ENCODE measurements at regions not wholly inside any gene's neighbourhood (a gene's known extent, or its start where the extent isn't known, plus 50 kb on each side); places are given as distances from the start of the nearest gene placed in this dataset.

DNA sequence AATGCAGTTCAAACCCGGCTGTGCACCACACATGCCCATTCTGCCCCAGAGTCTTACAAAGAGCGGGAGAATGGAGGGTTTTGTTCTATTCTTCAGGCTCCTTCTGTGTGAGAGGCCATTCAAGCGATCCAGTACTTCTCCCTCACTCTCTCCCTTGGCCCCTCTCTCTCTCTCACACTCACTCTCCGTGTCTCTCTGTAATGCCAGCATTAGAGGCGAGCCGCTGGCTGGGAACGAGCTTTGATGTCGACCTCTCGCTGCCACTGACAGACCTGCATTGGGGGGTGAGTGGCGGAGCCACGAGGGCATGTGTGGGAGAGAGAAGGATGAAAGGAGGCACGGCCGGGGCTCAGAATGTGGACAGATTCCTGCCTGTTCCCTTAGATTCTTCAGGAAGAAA lies 231.7 kb upstream of the ARRDC4 start:
- H3K4me3 ChIP-seq (ENCODE audit: low read depth, low read length), result no peak overlapping the region
- no peak for TF ChIP-seq CTCF (conservative IDR thresholded peaks at IDR 0.05; ENCODE audit: low read depth, low read length)
- no peak for DNase-seq (ENCODE audit: low read depth)

DNA sequence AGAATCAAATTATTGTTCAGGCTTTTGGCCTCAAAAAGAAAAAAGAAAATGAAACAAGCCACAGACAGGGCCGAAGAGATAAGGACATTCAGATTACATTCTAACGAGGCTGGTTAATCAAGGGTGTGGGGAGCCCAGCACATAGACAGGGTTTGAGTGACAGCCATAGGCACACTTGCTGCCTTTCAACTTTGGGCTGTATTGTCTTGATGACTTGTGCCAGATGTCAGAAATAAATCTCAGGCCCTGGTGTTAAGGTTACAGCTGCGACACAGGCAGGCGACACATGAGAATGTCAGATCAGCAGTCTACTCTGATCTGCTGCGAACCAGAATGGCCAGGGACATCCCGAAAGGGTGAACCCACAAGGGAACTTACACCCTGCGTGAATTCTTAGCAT lies 231.2 kb upstream of the ARRDC4 start:
- no peak overlapping the region for H3K4me3 ChIP-seq (ENCODE audit: low read depth, low read length)
- DNase-seq (ENCODE audit: low read depth), result no peak
- TF ChIP-seq CTCF (conservative IDR thresholded peaks at IDR 0.05; ENCODE audit: low read depth, low read length), result no peak

- TF ChIP-seq CTCF (conservative IDR thresholded peaks at IDR 0.05; ENCODE audit: low read depth, low read length), result no peak
- DNase-seq (ENCODE audit: low read depth), result no peak
- no peak overlapping the region for H3K4me3 ChIP-seq (ENCODE audit: low read depth, low read length)
Measured at GRCh38 chr15:97730315-97730714, 230.2 kb upstream of the ARRDC4 start.

- no peak for DNase-seq (ENCODE audit: low read depth)
- no peak for TF ChIP-seq CTCF (conservative IDR thresholded peaks at IDR 0.05; ENCODE audit: low read depth, low read length)
- no peak overlapping the region for H3K4me3 ChIP-seq (ENCODE audit: low read depth, low read length)
Measured at GRCh38 chr15:97731859-97732258, 228.6 kb upstream of the ARRDC4 start.

GRCh38 chr15:97733373-97733772 lies 227.1 kb upstream of the ARRDC4 start:
- DNase-seq (ENCODE audit: low read depth), result no peak
- no peak overlapping the region for H3K4me3 ChIP-seq (ENCODE audit: low read depth, low read length)
- TF ChIP-seq CTCF (conservative IDR thresholded peaks at IDR 0.05; ENCODE audit: low read depth, low read length), result no peak

- no peak overlapping the region for H3K4me3 ChIP-seq (ENCODE audit: low read depth, low read length)
- no peak for DNase-seq (ENCODE audit: low read depth)
- TF ChIP-seq CTCF (conservative IDR thresholded peaks at IDR 0.05; ENCODE audit: low read depth, low read length), result no peak
Measured at GRCh38 chr15:97736748-97737147, 223.8 kb upstream of the ARRDC4 start.

DNA sequence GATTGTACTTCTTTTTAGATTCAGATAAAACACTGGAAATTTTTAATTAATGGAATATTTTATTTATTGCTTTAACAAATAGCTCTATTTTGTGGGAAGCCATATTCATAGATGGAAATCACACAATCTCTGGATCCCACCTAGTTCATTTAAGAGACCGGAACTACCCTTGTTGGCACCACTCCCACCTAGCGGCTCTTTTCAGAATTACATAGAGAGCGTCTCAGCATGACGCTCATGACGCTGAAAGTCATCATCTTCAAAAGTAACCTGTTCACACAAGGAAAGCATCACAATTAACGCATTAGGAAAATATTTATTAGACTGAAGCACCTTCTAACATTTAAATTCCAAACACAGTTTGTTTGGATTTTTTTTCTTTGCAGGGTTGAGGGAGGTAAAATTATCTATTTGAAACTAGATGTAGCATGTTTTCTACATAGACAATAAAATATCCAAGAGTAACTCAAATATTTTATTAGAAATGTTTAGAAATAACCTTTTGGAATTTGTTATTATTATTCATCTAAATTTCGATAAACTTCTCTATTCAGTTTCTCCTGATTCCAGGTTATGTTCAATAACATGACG lies 214.9 kb upstream of the ARRDC4 start:
- peak; percentile 66 for TF ChIP-seq CTCF (conservative IDR thresholded peaks at IDR 0.05; ENCODE audit: low read depth, low read length)
- H3K4me3 ChIP-seq (ENCODE audit: low read depth, low read length), result no peak overlapping the region
- DNase-seq (ENCODE audit: low read depth), result peak; percentile 28
